ENCODE measurements at regions not wholly inside any gene's neighbourhood (a gene's known extent, or its start where the extent isn't known, plus 50 kb on each side); places are given as distances from the start of the nearest gene placed in this dataset.

DNA sequence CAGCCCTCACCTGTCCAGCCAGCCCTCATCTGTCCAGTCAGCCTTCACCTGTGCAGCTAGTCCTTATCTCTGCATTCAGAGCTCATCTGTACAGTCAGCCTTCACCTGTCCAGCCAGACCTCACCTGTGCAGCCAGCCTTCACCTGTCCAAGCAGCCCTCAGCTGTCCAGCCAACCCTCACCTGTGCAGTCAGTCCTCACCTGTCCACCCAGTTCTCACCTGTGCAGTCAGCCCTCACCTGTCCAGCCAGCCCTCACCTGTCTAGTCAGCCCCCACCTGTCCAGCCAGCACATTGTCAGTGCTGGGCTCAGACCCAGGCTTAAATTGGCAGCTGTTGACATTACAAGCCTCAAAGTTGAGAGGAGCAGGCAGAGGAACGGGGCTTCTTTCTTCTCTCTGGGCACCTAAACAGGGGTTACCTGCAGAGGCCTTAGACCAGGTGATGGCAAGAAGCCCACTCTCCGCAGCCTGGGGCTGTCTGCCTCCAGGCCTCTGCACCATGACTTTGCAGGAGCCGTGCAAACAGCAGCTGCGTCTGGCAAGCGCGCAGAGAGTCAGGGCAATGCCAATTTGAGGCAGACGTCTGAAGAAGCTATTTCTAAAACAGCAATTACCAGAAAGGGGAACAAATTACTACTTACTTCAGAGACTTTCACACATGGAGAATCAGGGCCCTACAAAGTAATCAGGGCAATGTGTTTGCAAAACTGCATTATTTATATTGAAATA, 506.1 kb downstream of the NPHP4 start:
- no peak for DNase-seq

DNA sequence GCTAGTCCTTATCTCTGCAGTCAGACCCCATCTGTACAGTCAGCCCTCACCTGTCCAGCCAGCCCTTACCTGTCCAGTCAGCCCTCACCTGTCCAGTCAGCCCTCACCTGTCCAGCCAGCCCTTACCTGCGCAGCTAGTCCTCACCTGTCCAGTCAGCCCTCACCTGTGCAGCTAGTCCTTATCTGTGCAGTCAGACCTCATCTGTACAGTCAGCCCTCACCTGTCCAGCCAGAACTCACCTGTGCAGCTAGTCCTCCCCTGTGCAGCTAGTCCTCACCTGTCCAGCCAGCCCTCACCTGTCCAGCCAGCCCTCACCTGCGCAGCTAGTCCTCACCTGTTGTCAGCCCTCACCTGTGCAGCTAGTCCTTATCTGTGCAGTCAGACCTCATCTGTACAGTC, 506.8 kb downstream of the NPHP4 start:
- no peak for DNase-seq

DNA sequence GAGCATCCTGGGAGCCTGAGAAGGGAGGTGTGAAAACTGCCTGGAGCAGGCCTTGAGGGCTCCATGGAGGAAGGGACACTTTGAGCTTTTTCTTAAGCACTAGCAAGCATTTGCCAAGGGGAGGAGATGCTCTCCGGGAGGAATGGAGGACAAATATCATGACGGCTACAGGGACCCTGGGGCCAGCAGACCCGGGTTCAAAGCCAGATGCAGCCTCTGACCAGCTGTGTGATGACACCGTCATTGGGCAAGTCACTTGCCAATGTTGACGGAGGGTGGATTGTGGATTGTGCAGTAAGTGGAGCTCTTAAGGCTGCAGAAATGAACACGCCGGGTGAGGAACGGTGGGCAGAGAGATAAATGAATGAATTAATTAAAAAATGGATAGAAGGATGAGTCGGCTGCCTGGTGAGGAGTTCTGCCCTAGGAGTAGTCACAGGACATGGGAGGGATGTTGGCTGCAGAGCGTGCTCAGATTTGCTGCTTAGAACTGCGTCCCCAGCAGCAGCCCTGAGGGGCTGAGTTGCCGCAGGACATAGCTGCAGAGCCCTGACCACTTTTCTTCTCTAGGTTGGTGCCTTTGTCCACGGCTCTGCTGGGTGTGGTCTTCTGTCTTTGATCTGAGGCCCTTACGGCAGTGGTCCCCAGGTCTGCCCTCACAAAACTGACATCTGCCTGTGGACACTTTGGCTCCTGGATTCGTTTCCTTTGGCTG, 507.6 kb downstream of the NPHP4 start:
- no peak for DNase-seq

DNA sequence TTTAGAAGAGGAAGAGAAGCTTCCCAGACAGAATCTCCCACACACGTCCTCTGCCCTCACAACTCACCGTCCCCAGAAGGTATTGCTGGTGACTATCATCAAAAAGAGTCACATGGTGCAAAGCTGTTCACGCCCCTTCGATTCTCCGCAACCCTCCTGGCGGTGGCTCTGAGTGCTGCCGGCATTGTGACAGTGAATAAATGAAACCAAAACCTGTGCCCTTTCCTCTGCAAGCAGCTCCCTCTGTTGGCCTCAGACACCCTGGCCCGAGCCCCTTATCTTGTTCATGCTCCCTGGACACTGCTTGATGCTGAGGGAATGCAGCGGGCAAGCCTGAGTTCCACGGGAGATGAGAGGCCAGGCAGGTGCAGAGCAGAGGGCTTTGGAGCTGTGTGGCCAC, 510.3 kb downstream of the NPHP4 start:
- DNase-seq = peak; percentile 36

DNA sequence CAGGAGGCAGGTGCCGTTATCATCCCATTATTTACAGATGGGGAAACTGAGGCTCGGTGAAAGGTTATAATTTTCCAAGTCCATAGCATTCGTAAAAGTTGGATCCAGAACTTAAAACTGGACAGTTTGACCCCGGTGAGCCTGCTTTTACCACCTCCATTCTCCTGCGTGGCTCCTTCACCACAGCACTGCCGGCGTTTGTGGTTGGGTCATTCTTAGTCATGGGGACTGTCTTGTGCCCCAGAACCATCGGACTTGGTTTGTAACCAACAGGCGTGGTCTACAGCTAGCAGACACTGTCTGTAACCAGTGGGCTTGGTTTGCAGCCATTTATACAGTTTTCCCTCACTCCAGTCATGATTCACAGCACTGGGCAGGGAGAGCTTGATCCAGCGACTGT, 511.3 kb downstream of the NPHP4 start:
- no peak for DNase-seq

DNA sequence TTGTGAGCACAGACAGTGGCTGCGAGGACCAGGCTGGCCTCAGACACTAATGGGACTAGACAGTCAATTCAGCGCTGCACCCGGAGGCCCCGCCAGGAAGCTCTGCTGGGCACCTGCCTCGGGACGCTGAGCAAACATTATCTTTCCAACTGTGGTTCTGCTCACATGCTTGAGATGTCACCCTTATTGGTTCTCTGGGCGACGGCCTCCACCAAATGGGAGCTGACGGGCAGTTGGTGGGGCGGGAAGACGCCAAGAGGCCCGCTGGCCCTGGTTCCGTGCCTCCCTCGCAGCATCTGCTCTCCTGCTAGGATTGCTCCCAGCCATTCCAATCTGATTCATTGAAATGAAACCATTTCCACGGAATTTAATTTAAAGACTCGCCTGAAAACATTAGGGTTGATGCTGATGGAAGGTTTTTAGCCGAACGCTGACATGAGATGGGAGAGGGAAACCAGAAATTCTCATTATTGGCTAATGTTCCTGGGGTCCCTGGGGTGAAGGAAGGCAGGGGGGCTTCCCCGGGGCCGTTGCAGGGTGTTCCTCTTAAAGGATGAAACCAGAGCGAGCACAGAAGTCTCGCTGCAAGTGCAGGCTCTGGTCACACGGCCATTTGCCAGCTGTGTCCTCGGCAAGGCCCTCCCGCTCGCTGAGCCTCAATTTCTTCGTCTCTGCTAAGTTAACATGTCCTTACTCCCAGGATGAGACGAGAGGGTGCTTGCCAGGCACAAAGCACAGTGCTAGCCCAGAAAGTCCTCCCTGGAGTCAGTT, 512.2 kb downstream of the NPHP4 start:
- no peak for DNase-seq

DNA sequence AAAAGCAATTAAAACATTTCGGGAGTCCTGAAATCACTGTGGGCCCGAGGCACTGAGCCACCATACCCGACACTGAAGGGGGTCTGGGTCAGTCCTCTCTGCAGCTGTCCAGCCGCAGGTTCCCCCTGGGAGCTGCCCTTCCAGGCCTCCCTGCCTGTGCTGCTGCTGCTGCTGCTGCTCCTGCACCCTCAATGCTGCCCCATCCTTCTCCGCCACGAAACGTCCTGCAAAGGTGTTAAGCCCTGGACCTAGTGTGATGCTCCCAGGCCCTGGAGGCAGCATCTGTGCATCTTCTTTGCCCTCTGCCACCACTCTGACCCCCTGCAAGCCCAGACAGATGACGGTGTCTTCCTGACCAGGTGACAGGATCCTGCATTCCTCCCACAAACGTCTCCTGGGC, 513.3 kb downstream of the NPHP4 start:
- no peak for DNase-seq

DNA sequence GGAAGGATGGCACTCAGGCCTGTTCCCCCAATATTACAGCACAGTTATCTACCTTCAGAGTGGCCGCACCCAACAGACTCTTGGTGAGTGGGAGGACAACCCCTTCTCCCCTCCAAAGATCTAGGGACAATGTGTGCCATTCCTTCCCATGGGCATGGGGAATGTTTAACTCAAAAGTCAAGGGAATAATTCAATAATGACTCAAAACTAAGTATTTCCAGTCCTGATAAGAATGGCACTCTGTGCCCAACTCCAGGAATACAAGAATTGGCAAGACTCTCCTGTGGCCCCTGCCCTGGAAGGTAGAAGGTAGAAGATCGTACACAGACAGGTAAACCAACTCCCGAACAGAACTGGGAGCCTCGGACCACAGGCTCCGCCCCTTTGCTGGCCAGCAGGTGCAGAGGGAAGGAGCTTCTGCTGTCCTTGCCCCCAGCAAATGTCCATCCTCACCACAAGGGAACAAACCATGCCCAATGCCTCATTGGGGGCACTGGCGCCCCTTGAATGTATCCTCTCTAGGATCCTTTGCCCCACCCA, 514.0 kb downstream of the NPHP4 start:
- no peak for DNase-seq

DNA sequence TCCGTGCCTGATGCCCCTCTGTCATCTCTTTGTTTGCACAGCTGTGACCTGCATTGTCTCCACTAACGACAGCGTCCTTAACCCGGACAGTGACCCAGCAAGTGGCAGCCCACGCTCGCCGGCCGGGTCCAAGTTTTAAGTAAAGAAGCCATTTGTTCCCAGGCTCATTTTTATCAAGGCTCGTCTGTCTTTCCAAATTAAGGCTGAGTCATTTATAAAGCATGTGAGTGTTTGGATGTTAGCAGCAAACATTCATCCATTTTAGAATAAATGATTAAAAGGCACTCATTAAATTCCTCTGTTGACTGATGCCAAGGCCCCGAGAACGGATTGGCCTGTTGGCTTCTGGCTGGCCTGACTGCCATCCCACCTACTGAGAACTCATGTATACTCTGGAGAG, 514.5 kb downstream of the NPHP4 start:
- no peak for DNase-seq

DNA sequence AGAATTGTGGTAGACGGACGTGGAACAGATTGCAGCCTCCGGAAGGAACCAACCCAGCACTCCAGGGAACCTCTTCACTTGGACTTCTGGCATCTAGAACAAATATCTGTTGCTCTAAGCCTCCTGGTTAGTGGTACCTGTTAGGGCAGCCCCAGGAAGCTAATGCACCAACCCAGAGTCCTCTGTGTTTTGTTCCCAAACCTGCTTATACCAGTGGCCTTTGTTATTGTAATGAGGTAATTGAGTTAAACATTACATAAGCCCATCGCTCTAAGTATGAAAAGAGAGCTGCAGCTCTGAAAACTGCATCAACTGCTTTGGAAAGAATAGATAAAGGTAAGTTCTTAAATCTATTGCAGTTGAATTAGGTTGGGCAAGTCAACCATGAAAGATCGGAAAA, 516.7 kb downstream of the NPHP4 start:
- no peak for DNase-seq

DNA sequence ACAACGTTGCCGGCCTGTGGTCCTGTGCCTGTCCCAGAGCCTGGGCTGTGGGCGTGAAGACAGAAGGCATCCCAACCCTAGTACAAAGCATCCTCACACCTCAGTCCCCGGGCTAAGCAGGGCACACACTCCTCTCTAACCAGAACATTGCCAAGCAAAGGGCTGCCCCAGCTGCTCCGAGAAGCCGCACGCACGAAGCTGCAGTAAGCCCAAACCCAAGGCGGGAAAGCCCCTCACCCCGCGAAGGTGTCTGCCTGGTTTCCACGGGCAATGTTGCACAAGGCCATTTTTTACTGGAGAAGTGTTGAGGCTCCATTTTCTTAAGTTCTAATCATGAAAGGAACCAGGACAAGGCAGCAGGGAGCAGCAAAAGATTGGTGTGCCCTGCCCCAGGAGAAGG, 519.0 kb downstream of the NPHP4 start:
- no peak for DNase-seq

DNA sequence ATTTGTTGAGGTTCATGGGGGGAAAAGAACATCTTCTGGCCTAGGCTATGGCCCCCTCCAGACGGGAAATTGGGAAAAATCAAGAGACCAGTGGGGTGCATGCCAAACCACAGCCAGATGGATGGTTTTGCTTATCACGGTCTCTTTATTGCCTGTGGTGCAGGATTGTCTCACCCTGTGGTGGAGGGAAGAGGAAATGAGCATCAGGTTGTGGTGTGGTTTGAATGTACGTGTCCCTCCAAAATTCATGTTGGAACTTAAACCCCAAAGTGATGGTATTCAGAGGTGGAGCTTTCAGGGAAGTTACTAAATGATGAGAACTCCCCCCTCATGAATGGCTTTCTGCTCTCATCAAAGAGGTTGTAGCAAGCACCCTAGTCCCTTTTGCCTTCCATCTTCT, 525.7 kb downstream of the NPHP4 start:
- no peak for DNase-seq

DNA sequence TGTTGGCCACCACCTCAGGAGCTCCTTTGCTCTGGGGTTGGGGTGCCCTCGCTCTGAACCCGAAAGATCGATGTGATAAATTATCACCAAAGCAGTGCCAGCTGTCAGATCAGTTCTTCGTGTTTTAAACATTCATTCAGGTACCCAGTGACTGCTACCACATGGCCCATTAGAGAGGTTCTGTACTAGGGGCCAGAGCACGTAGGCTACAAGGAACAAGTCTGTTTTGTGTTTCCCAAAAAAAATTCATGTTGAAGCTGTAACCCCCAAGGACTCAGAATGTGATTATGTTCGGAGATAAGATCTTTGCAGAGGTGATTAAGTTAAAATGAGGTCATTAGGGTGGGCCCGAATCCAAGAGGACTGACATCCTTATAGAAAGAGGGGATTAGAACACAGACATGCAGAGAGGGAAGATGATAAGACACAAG, 526.9 kb downstream of the NPHP4 start:
- DNase-seq = no peak

DNA sequence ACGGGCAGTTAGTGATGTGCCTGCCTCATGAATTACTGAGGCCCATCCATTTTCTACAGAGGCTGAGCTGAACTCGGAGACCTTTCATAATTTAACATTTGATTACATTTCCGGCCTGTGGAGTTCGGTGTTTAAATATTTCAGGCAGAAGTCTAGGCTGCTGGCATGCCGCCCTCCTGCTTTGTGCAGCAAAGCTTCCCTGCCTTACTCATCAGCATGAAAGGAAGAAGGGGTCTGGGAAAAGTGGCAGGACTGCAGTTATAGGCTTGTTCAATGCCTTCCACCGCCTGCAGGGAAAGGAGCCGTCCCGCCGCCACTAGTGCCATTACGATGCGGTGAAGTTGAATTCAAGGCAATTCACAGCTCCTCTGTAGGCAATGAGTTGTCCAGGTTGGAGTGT, 527.9 kb downstream of the NPHP4 start:
- no peak for DNase-seq

DNA sequence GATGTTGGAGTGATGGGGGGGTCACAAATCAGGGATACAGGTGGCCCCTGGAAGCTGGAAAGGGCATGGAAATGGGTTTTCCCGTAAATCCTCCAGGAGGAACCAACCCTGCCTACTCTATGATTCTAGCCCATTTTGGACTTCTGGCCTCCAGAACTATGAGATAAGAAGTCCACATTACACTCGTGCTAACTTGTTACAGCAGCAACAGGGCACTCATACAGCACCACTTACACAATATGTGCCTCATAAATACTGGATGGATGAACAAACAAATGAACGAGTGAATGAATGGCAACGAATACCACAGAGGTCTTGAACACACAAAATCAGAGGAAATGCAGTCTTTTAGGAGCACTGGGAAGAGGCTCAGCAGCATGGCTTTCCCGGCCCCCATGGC, 531.3 kb downstream of the NPHP4 start:
- no peak for DNase-seq

DNA sequence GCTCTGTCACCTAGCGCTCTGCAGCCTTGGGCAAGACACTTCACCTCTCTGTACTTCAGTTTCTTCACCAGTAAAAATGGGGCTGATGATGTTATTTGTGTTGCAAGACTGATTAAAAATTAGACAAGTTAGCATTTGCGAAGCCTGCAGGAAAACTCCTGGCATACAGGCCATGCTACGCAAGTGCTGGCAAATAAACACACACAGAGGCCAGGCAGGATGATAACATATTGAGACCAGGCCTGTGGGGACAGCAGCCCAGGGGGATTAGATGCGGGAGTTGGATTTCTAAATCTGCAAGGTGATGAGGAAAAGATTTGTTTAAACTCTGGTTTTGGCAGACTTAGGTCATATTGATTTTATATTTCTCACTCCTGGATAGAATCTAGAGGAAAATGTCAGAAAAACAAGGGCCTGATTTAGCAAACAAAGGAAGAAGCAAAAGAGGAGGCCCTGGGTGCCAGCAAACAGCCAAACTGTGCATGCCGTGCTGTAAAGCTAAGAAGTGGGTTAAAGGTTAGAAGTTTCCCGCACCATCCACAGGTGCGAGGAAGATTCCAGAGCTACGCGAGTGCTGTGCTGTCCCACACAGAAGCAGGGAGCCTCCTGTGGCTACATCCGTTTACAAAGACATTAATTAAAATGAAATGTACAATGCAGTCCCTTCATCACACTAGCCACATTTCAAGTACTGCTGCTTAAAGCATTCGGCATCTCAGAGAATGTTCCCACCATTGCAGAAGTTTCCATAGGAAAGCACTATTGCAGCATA, 532.2 kb downstream of the NPHP4 start:
- DNase-seq = no peak

DNA sequence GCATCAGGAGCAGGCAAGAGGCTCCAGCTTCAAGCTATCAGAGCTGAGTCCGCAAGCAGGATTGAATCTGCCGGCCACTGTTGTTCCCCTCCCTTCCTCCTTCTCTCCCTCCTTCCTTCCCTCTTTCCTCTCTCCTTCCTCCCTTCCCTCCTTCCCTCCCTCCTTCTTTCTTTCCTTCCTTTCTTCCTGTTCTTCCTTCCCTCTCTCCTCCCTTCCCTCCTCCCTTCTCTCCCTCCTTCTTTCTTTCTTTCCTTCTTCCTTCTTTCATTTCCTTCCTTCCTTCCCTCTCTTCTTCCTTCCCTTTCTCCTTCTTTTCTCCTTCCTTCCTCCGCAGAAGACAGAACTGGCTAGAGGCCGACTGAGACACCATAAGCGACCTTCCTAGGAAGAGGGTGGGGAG, 534.0 kb downstream of the NPHP4 start:
- DNase-seq = no peak

DNA sequence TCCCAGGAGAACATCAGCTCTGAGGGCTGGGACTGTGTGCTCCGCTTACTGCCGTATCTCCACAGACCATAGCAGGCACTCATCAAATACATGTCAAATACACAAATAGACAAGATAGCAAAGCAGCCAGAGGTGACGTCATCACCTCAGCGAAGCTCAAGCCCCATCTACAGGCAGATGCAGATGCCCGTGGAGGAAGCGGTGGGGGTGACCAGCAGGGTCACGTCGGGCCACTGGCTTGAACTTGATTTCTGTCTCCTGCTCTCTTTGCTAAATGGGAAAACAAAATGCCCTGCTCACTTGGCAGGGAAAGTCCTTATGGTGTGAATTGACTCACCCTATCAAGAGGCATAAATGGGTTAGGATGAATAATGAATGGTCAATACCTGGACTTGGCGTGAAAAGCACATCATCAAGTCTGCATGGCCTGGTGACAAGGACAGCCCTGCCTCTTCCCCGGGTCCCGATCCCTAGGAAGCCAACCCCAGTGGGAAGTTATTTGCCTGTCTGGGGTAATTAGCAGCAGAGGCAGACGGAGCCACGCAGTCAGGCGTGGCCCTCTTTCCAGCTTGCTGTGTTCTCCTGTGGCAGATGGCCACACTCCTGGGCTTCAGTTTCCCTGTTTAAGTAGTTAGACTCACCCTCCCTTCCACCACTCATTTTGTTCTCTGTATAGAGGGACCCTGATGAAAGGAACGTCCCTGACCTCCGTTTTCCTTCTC, 536.0 kb downstream of the NPHP4 start:
- DNase-seq = no peak

DNA sequence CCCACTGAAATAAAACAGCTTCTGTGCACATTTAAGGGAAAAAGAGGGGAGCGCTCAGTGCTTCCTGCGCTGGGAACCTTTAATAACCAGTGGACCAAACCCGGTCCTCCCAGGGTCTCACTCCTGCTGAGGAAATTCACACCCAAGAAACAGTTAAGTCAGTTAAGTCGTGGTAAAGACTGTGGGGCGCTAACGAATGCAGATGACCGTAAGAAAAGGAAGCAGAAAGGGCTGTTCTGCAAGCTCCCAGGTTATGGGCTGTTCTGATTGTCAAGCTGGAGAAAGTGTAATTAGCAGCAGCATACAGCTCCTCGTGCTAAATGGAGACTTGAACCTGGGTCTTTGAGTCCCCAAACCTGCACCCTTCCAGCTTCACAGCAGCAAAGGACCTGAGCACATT, 536.6 kb downstream of the NPHP4 start:
- DNase-seq = no peak

DNA sequence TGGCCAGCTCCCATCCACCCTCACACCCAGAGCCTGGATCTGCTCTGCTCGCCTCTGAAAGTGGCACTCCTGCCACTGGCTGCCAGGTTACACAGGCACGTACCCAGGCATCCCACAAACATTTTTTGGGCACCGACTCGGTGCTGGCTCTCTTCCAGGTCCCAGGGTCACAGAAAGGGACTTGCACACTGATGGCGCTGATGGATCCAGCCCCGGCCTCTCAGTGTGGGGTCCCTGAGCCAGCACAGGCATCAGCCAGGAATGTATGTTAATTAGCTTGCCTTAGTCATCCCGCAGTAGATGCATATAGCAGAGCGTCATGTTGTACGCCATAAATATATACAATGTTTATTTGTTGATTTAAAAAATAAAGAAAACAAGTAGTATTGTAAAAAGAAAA, 537.2 kb downstream of the NPHP4 start:
- DNase-seq = no peak

DNA sequence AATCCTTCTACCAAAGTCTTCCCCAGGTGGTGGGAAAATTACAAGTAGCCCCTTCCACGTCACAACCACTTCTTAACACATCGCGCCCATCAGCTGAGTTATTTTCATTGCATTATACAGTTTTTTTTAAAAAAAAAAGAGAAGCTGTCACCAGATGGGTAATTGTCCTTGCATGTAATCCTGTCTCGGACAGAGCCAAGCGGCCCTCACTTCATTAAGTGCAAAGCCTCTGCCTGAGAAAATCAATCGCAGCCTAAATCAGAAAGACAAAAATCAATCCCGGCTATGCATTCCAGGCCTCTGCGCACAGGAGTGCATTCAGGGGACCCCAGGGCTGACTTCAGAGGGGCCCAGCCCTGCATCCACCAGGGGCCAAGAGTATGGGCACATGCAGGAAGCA, 538.9 kb downstream of the NPHP4 start:
- no peak for DNase-seq

DNA sequence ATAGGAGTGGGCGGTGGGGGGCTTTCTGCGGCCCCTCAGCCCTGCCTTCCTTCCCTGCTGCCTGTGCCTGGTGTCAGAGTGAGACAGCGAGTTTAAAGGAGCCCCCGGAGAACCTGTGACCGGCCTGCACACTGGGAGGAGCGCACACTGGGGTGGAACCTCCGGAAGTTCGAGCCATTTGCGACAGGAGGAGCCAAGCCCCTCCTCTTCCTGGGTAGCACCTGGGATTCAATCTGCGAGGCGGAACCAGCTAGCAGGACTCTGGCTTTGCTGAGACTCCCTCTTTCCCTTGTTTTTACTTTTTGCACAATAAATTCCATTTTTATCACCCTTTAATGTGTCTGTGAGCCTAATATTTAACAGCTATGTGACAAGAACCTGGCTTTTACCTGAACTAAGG, 540.6 kb downstream of the NPHP4 start:
- no peak for DNase-seq

Measured in CD4-positive, alpha-beta T cell treated with Interferon gamma for 1 hour (primary cell).